ENCODE measurements at regions not wholly inside any gene's neighbourhood (a gene's known extent, or its start where the extent isn't known, plus 50 kb on each side); places are given as distances from the start of the nearest gene placed in this dataset.

- no peaks in the 10 kb centered on the region for H3K4me1 ChIP-seq (ENCODE audit: insufficient read depth, low read length, poor library complexity, severe bottlenecking)
- BruUV-seq (replicated peaks): no TSS peak
- H3K36me3 ChIP-seq (ENCODE audit: insufficient read depth, low read length): no peaks in the 10 kb centered on the region
- no peak overlapping the region for H3K4me3 ChIP-seq (ENCODE audit: low read depth, low read length, poor library complexity, severe bottlenecking)
- H3K4me2 ChIP-seq (ENCODE audit: low read length): no peak overlapping the region
- no peaks in the 10 kb centered on the region for H3K79me2 ChIP-seq (ENCODE audit: insufficient read depth, low read depth, low read length)
- no peaks in the 10 kb centered on the region for H3K9me2 ChIP-seq (ENCODE audit: insufficient read depth, low read length)
- DNase-seq (ENCODE audit: low spot score): no peak
- no peak overlapping the region for H3K27ac ChIP-seq (ENCODE audit: low read depth, low read length, poor library complexity, severe bottlenecking)
- TF ChIP-seq EZH2phosphoT487 (IDR thresholded peaks at IDR 0.05; ENCODE audit: borderline replicate concordance, low read depth, low read length) (no peak), CTCF (conservative IDR thresholded peaks at IDR 0.05; ENCODE audit: low read length) (no peak)
- H3K9me3 ChIP-seq (ENCODE audit: low read length): no peaks in the 10 kb centered on the region
- H4K20me1 ChIP-seq (ENCODE audit: insufficient read depth, low read length): no peaks in the 10 kb centered on the region
- POLR2A ChIA-PET: no interaction called here
- no peak overlapping the region for H2AFZ ChIP-seq (ENCODE audit: low read length)
- intact Hi-C loops (cut with micrococcal nuclease; ENCODE audit: unreplicated experiment): no loop called here
- CTCF ChIA-PET (ENCODE audit: unreplicated experiment): no interaction called here
These were observed 487.2 kb upstream of the FRG2C start for GRCh38 chr3:75176937-75177336.

- Histone ChIP-seq H3K4me1 (ENCODE audit: insufficient read depth, low read length, poor library complexity, severe bottlenecking) (no peaks in the 10 kb centered on the region), H3K4me2 (ENCODE audit: low read length) (no peak overlapping the region), H2AFZ (ENCODE audit: low read length) (no peak overlapping the region), H3K9me2 (ENCODE audit: insufficient read depth, low read length) (no peaks in the 10 kb centered on the region), H4K20me1 (ENCODE audit: insufficient read depth, low read length) (no peaks in the 10 kb centered on the region), H3K4me3 (ENCODE audit: low read depth, low read length, poor library complexity, severe bottlenecking) (no peak overlapping the region), H3K36me3 (ENCODE audit: insufficient read depth, low read length) (no peaks in the 10 kb centered on the region), H3K79me2 (ENCODE audit: insufficient read depth, low read depth, low read length) (no peaks in the 10 kb centered on the region), H3K9me3 (ENCODE audit: low read length) (no peaks in the 10 kb centered on the region), H3K27ac (ENCODE audit: low read depth, low read length, poor library complexity, severe bottlenecking) (no peak overlapping the region)
- intact Hi-C loops (cut with micrococcal nuclease; ENCODE audit: unreplicated experiment): no loop called here
- DNase-seq (ENCODE audit: low spot score): no peak
- ChIA-PET CTCF (ENCODE audit: unreplicated experiment) (interaction anchor here (0.9 to 1.1 kb wide), 2 partner anchors 11 to 29 kb away, joined by 3 to 4 read pairs; no protein-coding TSS in a partner anchor), POLR2A (no interaction called here)
- no TSS peak for BruUV-seq (replicated peaks)
- TF ChIP-seq EZH2phosphoT487 (IDR thresholded peaks at IDR 0.05; ENCODE audit: borderline replicate concordance, low read depth, low read length) (no peak), CTCF (conservative IDR thresholded peaks at IDR 0.05; ENCODE audit: low read length) (no peak)
These were observed 483.7 kb upstream of the FRG2C start for GRCh38 chr3:75180235-75180944.

- Histone ChIP-seq H4K20me1 (ENCODE audit: insufficient read depth, low read length) (no peaks in the 10 kb centered on the region), H3K4me3 (ENCODE audit: low read depth, low read length, poor library complexity, severe bottlenecking) (no peak overlapping the region), H3K4me1 (ENCODE audit: insufficient read depth, low read length, poor library complexity, severe bottlenecking) (no peaks in the 10 kb centered on the region), H3K36me3 (ENCODE audit: insufficient read depth, low read length) (no peaks in the 10 kb centered on the region), H3K9me2 (ENCODE audit: insufficient read depth, low read length) (no peaks in the 10 kb centered on the region), H3K79me2 (ENCODE audit: insufficient read depth, low read depth, low read length) (no peaks in the 10 kb centered on the region), H3K27ac (ENCODE audit: low read depth, low read length, poor library complexity, severe bottlenecking) (no peak overlapping the region), H3K4me2 (ENCODE audit: low read length) (no peak overlapping the region), H3K9me3 (ENCODE audit: low read length) (no peaks in the 10 kb centered on the region), H2AFZ (ENCODE audit: low read length) (no peak overlapping the region)
- no peak for TF ChIP-seq CTCF (conservative IDR thresholded peaks at IDR 0.05; ENCODE audit: low read length)
- no peak for TF ChIP-seq EZH2phosphoT487 (IDR thresholded peaks at IDR 0.05; ENCODE audit: borderline replicate concordance, low read depth, low read length)
- BruUV-seq (replicated peaks): no TSS peak
- DNase-seq (ENCODE audit: low spot score): no peak
- CTCF ChIA-PET (ENCODE audit: unreplicated experiment): no interaction called here
- POLR2A ChIA-PET: no interaction called here
- intact Hi-C loops (cut with micrococcal nuclease; ENCODE audit: unreplicated experiment): no loop called here
These were observed 483.2 kb upstream of the FRG2C start for GRCh38 chr3:75180945-75181298.
